ENCODE measurements at regions not wholly inside any gene's neighbourhood (a gene's known extent, or its start where the extent isn't known, plus 50 kb on each side); places are given as distances from the start of the nearest gene placed in this dataset.

DNA sequence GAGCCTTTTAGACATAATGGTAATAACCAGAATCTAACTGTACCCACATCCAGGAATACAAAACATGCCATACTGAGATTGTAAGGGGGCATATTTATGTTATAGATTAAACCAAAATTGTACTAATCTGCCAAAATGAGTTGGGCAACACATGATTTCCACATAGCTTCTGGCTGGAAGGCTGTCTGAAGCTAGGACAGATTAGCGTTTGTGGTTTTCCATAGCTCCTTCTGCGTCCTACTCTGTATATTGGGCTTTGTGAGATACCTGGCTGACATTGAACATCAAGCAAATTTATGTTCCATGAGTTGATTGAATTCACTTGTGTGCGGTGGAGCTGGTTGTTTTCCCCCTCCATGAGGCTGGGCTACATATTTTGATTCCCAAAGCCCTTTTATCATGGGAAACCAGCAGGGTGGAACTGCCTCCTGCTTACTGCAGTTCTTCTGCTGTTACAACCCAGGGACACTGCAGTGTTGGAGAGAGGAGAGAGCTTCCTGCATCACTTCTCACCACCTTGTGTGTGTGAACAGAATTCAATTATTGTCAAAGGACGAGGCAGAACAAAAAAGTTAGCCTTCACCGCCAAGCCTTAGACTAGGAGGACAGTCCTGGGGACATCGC, 114.9 kb downstream of the C11orf91 start:
- DNase-seq: no peak
- Histone ChIP-seq H3K4me1 (ENCODE audit: control insufficient read depth, insufficient read depth, low read length) (no peaks in the 10 kb centered on the region), H3K36me3 (ENCODE audit: control insufficient read depth, insufficient read depth, low read length) (no peaks in the 10 kb centered on the region), H3K4me3 (ENCODE audit: low read length) (no peak overlapping the region), H3K9me3 (ENCODE audit: control insufficient read depth, insufficient read depth, low read length) (no peaks in the 10 kb centered on the region), H3K27me3 (ENCODE audit: control insufficient read depth, insufficient read depth, low read length) (no peaks in the 10 kb centered on the region), H3K27ac (ENCODE audit: low read length) (no peak overlapping the region)
- ATAC-seq: no peak
- H3K4me3 Mint-ChIP-seq: no peak overlapping the region
- no peaks in the 10 kb centered on the region for H3K4me1 Mint-ChIP-seq
- intact Hi-C loops (cut with micrococcal nuclease): no loop called here
- 85% methylated on average over 6 of the region's 6 CpGs for WGBS (ENCODE audit: insufficient coverage)
- H3K27me3 Mint-ChIP-seq (ENCODE audit: low read depth in 2 of 2): peaks cover 4 to 8% of the 10 kb centered on the region in 2 donors
- H3K27ac Mint-ChIP-seq: no peak overlapping the region
- no peaks in the 10 kb centered on the region for H3K36me3 Mint-ChIP-seq
- no peaks in the 10 kb centered on the region for H3K9me3 Mint-ChIP-seq
- no peak for TF ChIP-seq CTCF (IDR thresholded peaks at IDR 0.05)

DNA sequence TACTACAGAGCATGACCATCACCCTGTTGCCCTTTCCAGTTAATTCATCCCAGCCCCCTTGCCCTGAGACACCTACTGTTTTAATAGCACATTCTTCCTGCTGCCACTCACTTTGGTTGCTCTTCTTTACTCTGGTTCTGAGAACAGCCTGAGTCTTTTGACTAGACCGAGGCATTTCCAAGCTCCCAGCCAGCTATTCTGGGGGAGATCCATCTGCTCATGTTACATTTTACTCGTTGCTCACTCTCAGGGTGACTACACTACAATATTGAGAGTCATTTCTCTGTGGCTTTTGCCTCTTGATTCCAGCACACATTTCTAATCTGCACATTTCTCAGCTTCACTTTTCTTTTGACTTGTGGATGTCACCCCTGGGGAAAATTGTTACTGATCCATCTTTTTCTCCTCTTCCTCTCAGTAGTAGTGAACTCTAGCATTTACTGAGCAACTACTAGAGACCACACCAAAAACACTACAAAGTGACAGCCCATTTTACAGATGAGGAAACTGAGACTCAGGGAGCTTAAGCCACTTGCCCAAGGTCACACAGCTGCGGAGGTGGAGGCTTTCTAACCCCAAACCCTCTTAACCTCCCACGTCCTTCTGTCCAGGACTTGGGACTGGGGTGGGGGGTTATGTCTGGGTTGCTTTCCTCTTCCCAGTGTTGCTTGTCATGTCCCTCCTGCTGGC, 117.8 kb downstream of the C11orf91 start:
- Histone ChIP-seq H3K36me3 (ENCODE audit: control insufficient read depth, insufficient read depth, low read length) (no peaks in the 10 kb centered on the region), H3K9me3 (ENCODE audit: control insufficient read depth, insufficient read depth, low read length) (no peaks in the 10 kb centered on the region), H3K4me3 (ENCODE audit: low read length) (no peak overlapping the region), H3K27ac (ENCODE audit: low read length) (no peak overlapping the region), H3K27me3 (ENCODE audit: control insufficient read depth, insufficient read depth, low read length) (no peaks in the 10 kb centered on the region), H3K4me1 (ENCODE audit: control insufficient read depth, insufficient read depth, low read length) (no peaks in the 10 kb centered on the region)
- no peaks in the 10 kb centered on the region for H3K36me3 Mint-ChIP-seq
- H3K27me3 Mint-ChIP-seq (ENCODE audit: low read depth in 2 of 2): peaks cover 8 to 11% of the 10 kb centered on the region in 2 donors
- DNase-seq (no peak), ATAC-seq (no peak)
- 64% methylated on average over 3 of the region's 4 CpGs for WGBS (ENCODE audit: insufficient coverage)
- H3K27ac Mint-ChIP-seq: no peak overlapping the region
- H3K4me1 Mint-ChIP-seq: no peaks in the 10 kb centered on the region
- H3K9me3 Mint-ChIP-seq: no peaks in the 10 kb centered on the region
- intact Hi-C loops (cut with micrococcal nuclease): no loop called here
- H3K4me3 Mint-ChIP-seq: no peak overlapping the region
- no peak for TF ChIP-seq CTCF (IDR thresholded peaks at IDR 0.05)

GRCh38 chr11:33579101-33579500, 121.5 kb downstream of the C11orf91 start:
- no peaks in the 10 kb centered on the region for H3K4me1 Mint-ChIP-seq
- no peak for DNase-seq
- Histone ChIP-seq H3K27me3 (ENCODE audit: control insufficient read depth, insufficient read depth, low read length) (no peaks in the 10 kb centered on the region), H3K4me3 (ENCODE audit: low read length) (no peak overlapping the region), H3K36me3 (ENCODE audit: control insufficient read depth, insufficient read depth, low read length) (no peaks in the 10 kb centered on the region), H3K27ac (ENCODE audit: low read length) (no peak overlapping the region), H3K4me1 (ENCODE audit: control insufficient read depth, insufficient read depth, low read length) (no peaks in the 10 kb centered on the region), H3K9me3 (ENCODE audit: control insufficient read depth, insufficient read depth, low read length) (no peaks in the 10 kb centered on the region)
- no peaks in the 10 kb centered on the region for H3K9me3 Mint-ChIP-seq
- WGBS (ENCODE audit: insufficient coverage): 88% methylated on average over 4 of the region's 4 CpGs
- peaks cover 8 to 11% of the 10 kb centered on the region in 2 donors for H3K27me3 Mint-ChIP-seq (ENCODE audit: low read depth in 2 of 2)
- intact Hi-C loops (cut with micrococcal nuclease): no loop called here
- no peak overlapping the region for H3K4me3 Mint-ChIP-seq
- no peak overlapping the region for H3K27ac Mint-ChIP-seq
- no peak for TF ChIP-seq CTCF (IDR thresholded peaks at IDR 0.05)
- no peak for ATAC-seq
- no peaks in the 10 kb centered on the region for H3K36me3 Mint-ChIP-seq

GRCh38 chr11:33577204-33577603, 123.4 kb downstream of the C11orf91 start:
- intact Hi-C loops (cut with micrococcal nuclease): no loop called here
- no peaks in the 10 kb centered on the region for H3K4me1 Mint-ChIP-seq
- H3K4me1 ChIP-seq (ENCODE audit: control insufficient read depth, insufficient read depth, low read length): no peaks in the 10 kb centered on the region
- no peak overlapping the region for H3K4me3 Mint-ChIP-seq
- H3K36me3 Mint-ChIP-seq: no peaks in the 10 kb centered on the region
- ATAC-seq (no peak), DNase-seq (no peak)
- no peaks in the 10 kb centered on the region for H3K9me3 ChIP-seq (ENCODE audit: control insufficient read depth, insufficient read depth, low read length)
- H3K4me3 ChIP-seq (ENCODE audit: low read length): no peak overlapping the region
- H3K27me3 Mint-ChIP-seq (ENCODE audit: low read depth in 2 of 2): peaks cover 11 to 16% of the 10 kb centered on the region in 2 donors
- no peaks in the 10 kb centered on the region for H3K36me3 ChIP-seq (ENCODE audit: control insufficient read depth, insufficient read depth, low read length)
- no peaks in the 10 kb centered on the region for H3K27me3 ChIP-seq (ENCODE audit: control insufficient read depth, insufficient read depth, low read length)
- no peak overlapping the region for H3K27ac Mint-ChIP-seq
- H3K9me3 Mint-ChIP-seq: no peaks in the 10 kb centered on the region
- H3K27ac ChIP-seq (ENCODE audit: low read length): no peak overlapping the region
- no peak for TF ChIP-seq CTCF (IDR thresholded peaks at IDR 0.05)
- 92% methylated on average over 6 of the region's 6 CpGs for WGBS (ENCODE audit: insufficient coverage)

Measured in natural killer cell (primary cell).